ENCODE measurements at regions not wholly inside any gene's neighbourhood (a gene's known extent, or its start where the extent isn't known, plus 50 kb on each side); places are given as distances from the start of the nearest gene placed in this dataset.

DNA sequence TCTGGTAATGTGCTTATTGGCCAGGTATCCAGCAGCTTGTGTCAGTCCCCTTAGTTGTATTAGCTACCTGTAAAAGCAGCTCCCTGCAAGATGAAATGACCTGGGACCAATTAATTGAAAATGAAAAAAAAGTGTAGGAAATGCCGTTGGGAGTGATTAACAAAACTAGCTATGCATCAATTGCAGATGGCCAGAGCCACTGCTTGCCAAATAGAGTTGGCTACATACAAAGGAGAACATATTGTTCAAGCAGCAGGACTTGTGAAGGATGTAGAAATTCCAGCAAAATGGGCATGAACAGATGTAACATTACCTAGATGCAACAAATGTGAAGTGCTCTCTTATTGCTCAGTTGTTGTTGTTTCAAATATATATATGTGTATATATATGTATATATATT lies 300.5 kb downstream of the PCDH17 start:
- Mint-ChIP-seq H3K27me3 (no peaks in the 10 kb centered on the region), H3K36me3 (ENCODE audit: insufficient read depth) (no peaks in the 10 kb centered on the region)
- DNase-seq: no peak

GRCh38 chr13:57933606-57934005 lies 302.1 kb downstream of the PCDH17 start:
- Mint-ChIP-seq H3K27ac (no peak overlapping the region), H3K27me3 (no peaks in the 10 kb centered on the region), H3K9me3 (peaks cover 10 to 14% of the 10 kb centered on the region in 2 donors), H3K36me3 (ENCODE audit: insufficient read depth) (no peaks in the 10 kb centered on the region), H3K4me3 (no peak overlapping the region), H3K4me1 (ENCODE audit: low read depth in 2 of 2) (no peaks in the 10 kb centered on the region)
- ATAC-seq (replicated peaks): no peak
- no peak for DNase-seq

More for the DNA sequence above, 300.5 kb downstream of the PCDH17 start:
- H3K9me3 Mint-ChIP-seq: peaks cover 9 to 13% of the 10 kb centered on the region in 2 donors
- H3K27ac Mint-ChIP-seq: no peak overlapping the region
- H3K4me3 Mint-ChIP-seq: no peak overlapping the region
- no peaks in the 10 kb centered on the region for H3K4me1 Mint-ChIP-seq (ENCODE audit: low read depth in 2 of 2)
- ATAC-seq (replicated peaks): no peak

- Mint-ChIP-seq H3K36me3 (ENCODE audit: insufficient read depth) (no peaks in the 10 kb centered on the region), H3K9me3 (peaks cover 16 to 25% of the 10 kb centered on the region in 2 donors), H3K27me3 (no peaks in the 10 kb centered on the region), H3K4me1 (ENCODE audit: low read depth in 2 of 2) (no peaks in the 10 kb centered on the region), H3K27ac (no peak overlapping the region), H3K4me3 (no peak overlapping the region)
- DNase-seq: no peak
- ATAC-seq (replicated peaks): no peak
Observed at GRCh38 chr13:57935965-57936364, 304.4 kb downstream of the PCDH17 start.

GRCh38 chr13:57946361-57946760 lies 314.8 kb downstream of the PCDH17 start:
- no peaks in the 10 kb centered on the region for H3K4me1 Mint-ChIP-seq (ENCODE audit: low read depth in 2 of 2)
- peaks cover 9 to 26% of the 10 kb centered on the region in 2 donors for H3K9me3 Mint-ChIP-seq
- peaks cover 2% of the 10 kb centered on the region for H3K36me3 Mint-ChIP-seq (ENCODE audit: insufficient read depth)
- H3K4me3 Mint-ChIP-seq: no peak overlapping the region
- no peak for ATAC-seq (replicated peaks)
- DNase-seq: no peak
- H3K27me3 Mint-ChIP-seq: no peaks in the 10 kb centered on the region
- H3K27ac Mint-ChIP-seq: no peak overlapping the region

DNA sequence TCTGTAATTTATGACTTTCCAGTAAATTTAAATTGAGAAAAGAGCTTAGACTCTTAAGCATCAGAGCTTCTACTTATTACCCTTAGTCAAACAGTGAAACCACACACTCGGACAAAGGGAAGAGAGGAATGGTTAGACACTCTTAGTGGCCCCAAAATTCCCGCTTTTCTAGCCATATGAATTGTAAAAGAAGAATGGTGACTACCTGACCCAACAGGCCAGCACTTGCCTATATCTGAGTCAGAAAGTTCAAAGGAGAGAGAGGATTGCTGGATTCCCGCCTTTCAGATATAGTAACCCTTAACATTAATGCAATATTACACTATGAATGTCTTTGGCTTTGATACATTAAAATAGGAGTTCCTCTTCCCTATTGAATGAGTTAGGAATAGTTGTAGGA lies 317.3 kb downstream of the PCDH17 start:
- no peak for DNase-seq
- ATAC-seq (replicated peaks): no peak
- H3K36me3 Mint-ChIP-seq (ENCODE audit: insufficient read depth): peaks cover 2% of the 10 kb centered on the region
- no peak overlapping the region for H3K27ac Mint-ChIP-seq
- H3K9me3 Mint-ChIP-seq: peaks cover 17 to 34% of the 10 kb centered on the region in 2 donors
- no peaks in the 10 kb centered on the region for H3K27me3 Mint-ChIP-seq
- H3K4me1 Mint-ChIP-seq (ENCODE audit: low read depth in 2 of 2): no peaks in the 10 kb centered on the region
- no peak overlapping the region for H3K4me3 Mint-ChIP-seq

- H3K27me3 Mint-ChIP-seq: no peaks in the 10 kb centered on the region
- DNase-seq (no peak), ATAC-seq (replicated peaks) (no peak)
- H3K4me1 Mint-ChIP-seq (ENCODE audit: low read depth in 2 of 2): no peaks in the 10 kb centered on the region
- H3K36me3 Mint-ChIP-seq (ENCODE audit: insufficient read depth): no peaks in the 10 kb centered on the region
- peaks cover 18 to 41% of the 10 kb centered on the region in 2 donors for H3K9me3 Mint-ChIP-seq
- no peak overlapping the region for H3K4me3 Mint-ChIP-seq
- no peak overlapping the region for H3K27ac Mint-ChIP-seq
Observed at GRCh38 chr13:57969951-57970350, 338.4 kb downstream of the PCDH17 start.

GRCh38 chr13:57970404-57970803 lies 338.9 kb downstream of the PCDH17 start:
- H3K9me3 Mint-ChIP-seq: peaks cover 16 to 41% of the 10 kb centered on the region in 2 donors
- ATAC-seq (replicated peaks) (no peak), DNase-seq (no peak)
- no peaks in the 10 kb centered on the region for H3K36me3 Mint-ChIP-seq (ENCODE audit: insufficient read depth)
- no peaks in the 10 kb centered on the region for H3K27me3 Mint-ChIP-seq
- no peak overlapping the region for H3K27ac Mint-ChIP-seq
- no peaks in the 10 kb centered on the region for H3K4me1 Mint-ChIP-seq (ENCODE audit: low read depth in 2 of 2)
- H3K4me3 Mint-ChIP-seq: no peak overlapping the region

GRCh38 chr13:57982782-57983181 lies 351.2 kb downstream of the PCDH17 start:
- Mint-ChIP-seq H3K36me3 (ENCODE audit: insufficient read depth) (peaks cover 2% of the 10 kb centered on the region), H3K27me3 (no peaks in the 10 kb centered on the region), H3K4me1 (ENCODE audit: low read depth in 2 of 2) (no peaks in the 10 kb centered on the region), H3K9me3 (peaks cover 0 to 8% of the 10 kb centered on the region in 2 donors), H3K27ac (no peak overlapping the region), H3K4me3 (no peak overlapping the region)
- no peak for DNase-seq
- ATAC-seq (replicated peaks): no peak

GRCh38 chr13:57988276-57988675 lies 356.7 kb downstream of the PCDH17 start:
- ATAC-seq (replicated peaks): no peak
- no peaks in the 10 kb centered on the region for H3K27me3 Mint-ChIP-seq
- H3K9me3 Mint-ChIP-seq: peaks cover 5 to 8% of the 10 kb centered on the region in 2 donors
- no peaks in the 10 kb centered on the region for H3K4me1 Mint-ChIP-seq (ENCODE audit: low read depth in 2 of 2)
- no peak overlapping the region for H3K4me3 Mint-ChIP-seq
- H3K27ac Mint-ChIP-seq: no peak overlapping the region
- DNase-seq: no peak
- H3K36me3 Mint-ChIP-seq (ENCODE audit: insufficient read depth): peaks cover 2% of the 10 kb centered on the region

- ATAC-seq (replicated peaks) (no peak), DNase-seq (no peak)
- Mint-ChIP-seq H3K27me3 (no peaks in the 10 kb centered on the region), H3K9me3 (peaks cover 5 to 9% of the 10 kb centered on the region in 2 donors), H3K27ac (no peak overlapping the region), H3K4me3 (no peak overlapping the region), H3K4me1 (ENCODE audit: low read depth in 2 of 2) (no peaks in the 10 kb centered on the region), H3K36me3 (ENCODE audit: insufficient read depth) (peaks cover 2% of the 10 kb centered on the region)
Observed at GRCh38 chr13:57991041-57991440, 359.5 kb downstream of the PCDH17 start.

- H3K27ac Mint-ChIP-seq: no peak overlapping the region
Observed at GRCh38 chr13:57992416-57992815, 360.9 kb downstream of the PCDH17 start.

GRCh38 chr13:57996717-57997116 lies 365.2 kb downstream of the PCDH17 start:
- Mint-ChIP-seq H3K27me3 (no peaks in the 10 kb centered on the region), H3K36me3 (ENCODE audit: insufficient read depth) (no peaks in the 10 kb centered on the region), H3K9me3 (peaks cover 5 to 6% of the 10 kb centered on the region in 2 donors), H3K27ac (no peak overlapping the region), H3K4me1 (ENCODE audit: low read depth in 2 of 2) (no peaks in the 10 kb centered on the region), H3K4me3 (no peak overlapping the region)
- no peak for ATAC-seq (replicated peaks)
- DNase-seq: no peak

More at GRCh38 chr13:57992416-57992815, 360.9 kb downstream of the PCDH17 start:
- H3K4me1 Mint-ChIP-seq (ENCODE audit: low read depth in 2 of 2): no peaks in the 10 kb centered on the region
- no peaks in the 10 kb centered on the region for H3K36me3 Mint-ChIP-seq (ENCODE audit: insufficient read depth)
- H3K4me3 Mint-ChIP-seq: no peak overlapping the region
- H3K27me3 Mint-ChIP-seq: no peaks in the 10 kb centered on the region
- DNase-seq (no peak), ATAC-seq (replicated peaks) (no peak)
- H3K9me3 Mint-ChIP-seq: peaks cover 5 to 7% of the 10 kb centered on the region in 2 donors

GRCh38 chr13:58004751-58005150 lies 373.2 kb downstream of the PCDH17 start:
- ATAC-seq (replicated peaks) (no peak), DNase-seq (no peak)
- no peak overlapping the region for H3K4me3 Mint-ChIP-seq

DNA sequence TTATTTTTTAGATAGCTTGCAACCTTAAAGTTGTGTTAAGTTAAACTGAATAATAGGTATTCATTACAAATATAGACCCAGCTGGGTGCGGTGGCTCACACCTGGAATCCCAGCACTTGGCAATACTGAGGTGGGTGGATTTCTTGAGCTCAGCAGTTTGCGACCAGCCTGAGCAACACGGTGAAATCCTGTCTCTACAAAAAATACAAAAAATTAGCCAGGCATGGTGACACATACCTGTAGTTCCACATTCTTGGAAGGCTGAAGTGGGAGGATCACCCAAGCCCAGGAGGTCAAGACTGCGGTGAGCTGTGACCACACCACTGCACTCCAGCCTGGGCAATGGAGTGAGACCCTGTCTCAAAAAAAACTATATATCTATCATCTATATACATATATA lies 386.5 kb downstream of the PCDH17 start:
- DNase-seq: peak in 1 of 3 experiments; percentile 0
- peaks cover 0 to 8% of the 10 kb centered on the region in 2 donors for H3K9me3 Mint-ChIP-seq
- no peak overlapping the region for H3K27ac Mint-ChIP-seq
- no peaks in the 10 kb centered on the region for H3K36me3 Mint-ChIP-seq (ENCODE audit: insufficient read depth)
- no peaks in the 10 kb centered on the region for H3K4me1 Mint-ChIP-seq (ENCODE audit: low read depth in 2 of 2)
- ATAC-seq (replicated peaks): no peak
- no peak overlapping the region for H3K4me3 Mint-ChIP-seq
- no peaks in the 10 kb centered on the region for H3K27me3 Mint-ChIP-seq

More at GRCh38 chr13:58004751-58005150, 373.2 kb downstream of the PCDH17 start:
- Mint-ChIP-seq H3K27me3 (no peaks in the 10 kb centered on the region), H3K9me3 (peaks cover 0 to 3% of the 10 kb centered on the region in 2 donors), H3K36me3 (ENCODE audit: insufficient read depth) (no peaks in the 10 kb centered on the region), H3K27ac (no peak overlapping the region), H3K4me1 (ENCODE audit: low read depth in 2 of 2) (no peaks in the 10 kb centered on the region)

GRCh38 chr13:58018865-58019264 lies 387.3 kb downstream of the PCDH17 start:
- ATAC-seq (replicated peaks): no peak

More at GRCh38 chr13:58018865-58019264, 387.3 kb downstream of the PCDH17 start:
- DNase-seq: no peak
- Mint-ChIP-seq H3K4me1 (ENCODE audit: low read depth in 2 of 2) (no peaks in the 10 kb centered on the region), H3K36me3 (ENCODE audit: insufficient read depth) (no peaks in the 10 kb centered on the region), H3K9me3 (peaks cover 0 to 9% of the 10 kb centered on the region in 2 donors), H3K4me3 (no peak overlapping the region), H3K27ac (no peak overlapping the region), H3K27me3 (no peaks in the 10 kb centered on the region)

Measured in effector memory CD8-positive, alpha-beta T cell (primary cell).